BJ (cell line): ENCODE measurements at regions not wholly inside any gene's neighbourhood (a gene's known extent, or its start where the extent isn't known, plus 50 kb on each side); places are given as distances from the start of the nearest gene placed in this dataset.
"Not testable (repeated sequence)": the region's sequence is repeated elsewhere in the genome, so short reads cannot be mapped to it uniquely, and the experiment has no call there.

Experiments
- CTCF ChIA-PET: fragments of 350-600 bp; formaldehyde crosslinking; extraction: SDS; loops from one replicate; lab custom pipeline; 2021; ENCODE audit warnings: antibody characterized with exemption, inconsistent platforms; lab: Yijun Ruan, JAX
- POLR2A ChIA-PET: fragments of 300-600 bp; sonication (Branson Sonifier 250); formaldehyde crosslinking; extraction: SDS; loops from one replicate; lab custom pipeline; 2021; ENCODE audit warnings: antibody characterized with exemption; lab: Charles Lee
- DNase-seq: peaks from one replicate; pipeline ENCODE4 v3.0.0-alpha.2; 2011; ENCODE audit warnings: low read depth
- H3K27me3 ChIP-seq: 2 replicates; pipeline ENCODE4 v1.6.0; 2011; ENCODE audit warnings: low read length; ENCODE audit not compliant: control insufficient read depth, insufficient read depth
- H3K36me3 ChIP-seq: 2 replicates; pipeline ENCODE4 v1.5.1; 2011; ENCODE audit warnings: low read length; ENCODE audit not compliant: control insufficient read depth, insufficient read depth
- H3K4me3 ChIP-seq: 2 replicates; pipeline ENCODE4 v1.5.1; 2011; ENCODE audit warnings: low read depth, mild to moderate bottlenecking, control low read depth, low read length
- CTCF ChIP-seq: IDR thresholded peaks from 2 replicates; pipeline ENCODE4 v1.5.1; 2011; ENCODE audit warnings: low read depth, mild to moderate bottlenecking, control low read depth, inconsistent platforms, low read length, moderate library complexity; ENCODE audit not compliant: insufficient read depth

GRCh38 chr17:54372069-54372749 lies 528.4 kb upstream of the TOM1L1 start:
- ChIA-PET CTCF (no interaction called here), POLR2A (no interaction called here)
- no peaks in the 10 kb centered on the region for H3K36me3 ChIP-seq
- no peak for DNase-seq
- no peak overlapping the region for H3K4me3 ChIP-seq
- H3K27me3 ChIP-seq, result no peaks in the 10 kb centered on the region
- TF ChIP-seq CTCF, result no peak

GRCh38 chr17:54373970-54374369 lies 526.7 kb upstream of the TOM1L1 start:
- Histone ChIP-seq H3K4me3 (no peak overlapping the region), H3K36me3 (no peaks in the 10 kb centered on the region), H3K27me3 (no peaks in the 10 kb centered on the region)
- ChIA-PET CTCF (no interaction called here), POLR2A (no interaction called here)
- DNase-seq, result no peak
- no peak for TF ChIP-seq CTCF

- DNase-seq, CTCF ChIA-PET, H3K36me3 ChIP-seq, H3K27me3 ChIP-seq, POLR2A ChIA-PET, H3K4me3 ChIP-seq: not testable (repeated sequence)
Measured at GRCh38 chr17:54376409-54376808, 524.2 kb upstream of the TOM1L1 start.

- Histone ChIP-seq H3K27me3 (no peaks in the 10 kb centered on the region), H3K4me3 (no peak overlapping the region), H3K36me3 (no peaks in the 10 kb centered on the region)
- DNase-seq, result no peak
- ChIA-PET CTCF (interaction anchor here (0.6 kb wide), 1 partner anchor 377 kb away, joined by 4 read pairs; no protein-coding TSS in a partner anchor), POLR2A (no interaction called here)
- no peak for TF ChIP-seq CTCF
Measured at GRCh38 chr17:54381482-54381881, 519.2 kb upstream of the TOM1L1 start.

GRCh38 chr17:54404259-54404658 lies 496.4 kb upstream of the TOM1L1 start:
- no peaks in the 10 kb centered on the region for H3K36me3 ChIP-seq
- no peak overlapping the region for H3K4me3 ChIP-seq
- TF ChIP-seq CTCF, result no peak
- H3K27me3 ChIP-seq, result no peaks in the 10 kb centered on the region
- DNase-seq, result no peak
- ChIA-PET CTCF (interaction anchor here (0.5 kb wide), 1 partner anchor 1491 kb away, joined by 3 read pairs; no protein-coding TSS in a partner anchor), POLR2A (no interaction called here)

GRCh38 chr17:54405826-54406225 lies 494.8 kb upstream of the TOM1L1 start:
- H3K27me3 ChIP-seq, result no peaks in the 10 kb centered on the region
- ChIA-PET POLR2A (no interaction called here), CTCF (no interaction called here)
- no peak overlapping the region for H3K4me3 ChIP-seq
- no peaks in the 10 kb centered on the region for H3K36me3 ChIP-seq
- DNase-seq, result no peak
- TF ChIP-seq CTCF, result no peak
